Lower lobe of right lung (tissue), 2 donors: ENCODE measurements at regions not wholly inside any gene's neighbourhood (a gene's known extent, or its start where the extent isn't known, plus 50 kb on each side); places are given as distances from the start of the nearest gene placed in this dataset.

Source experiments
- ATAC-seq, 2 donors: fragments of 200-7000 bp; cut with Tn5 transposase; one replicate each; pipeline ENCODE4 v1.9.1; 2020 to 2022; ENCODE audit warnings: mild to moderate bottlenecking in 2 of 2, moderate library complexity in 2 of 2
- DNase-seq: peaks from one replicate; pipeline ENCODE4 v3.0.0-alpha.2; 2020
- H3K27ac ChIP-seq: fragments of 200-600 bp; one replicate; pipeline ENCODE4 v1.8.0; 2022
- H3K27me3 ChIP-seq: fragments of 200-600 bp; one replicate; pipeline ENCODE4 v1.8.0; 2022; ENCODE audit warnings: low read depth
- H3K36me3 ChIP-seq: fragments of 200-600 bp; one replicate; pipeline ENCODE4 v1.8.0; 2022; ENCODE audit warnings: mild to moderate bottlenecking
- H3K4me1 ChIP-seq: fragments of 200-600 bp; one replicate; pipeline ENCODE4 v1.8.0; 2022
- H3K4me3 ChIP-seq: fragments of 200-600 bp; one replicate; pipeline ENCODE4 v1.8.0; 2022; ENCODE audit warnings: mild to moderate bottlenecking
- H3K9me3 ChIP-seq: fragments of 200-600 bp; one replicate; pipeline ENCODE4 v1.8.0; 2022
- intact Hi-C: fragments of 100-400 bp; cut with DNase I; formaldehyde crosslinking; loops from one replicate; pipeline ENCODE4 v1.11.0; 2022
- TF ChIP-seq, protein P1 (sequence below): fragments of 200-600 bp; IDR thresholded peaks from one replicate; pipeline ENCODE4 v1.8.0; 2022; ENCODE audit warnings: antibody characterized with exemption, mild to moderate bottlenecking
- donor health status: DM: no; HTN: yes; CAD: no; lungs with severe emphysema.

DNA sequence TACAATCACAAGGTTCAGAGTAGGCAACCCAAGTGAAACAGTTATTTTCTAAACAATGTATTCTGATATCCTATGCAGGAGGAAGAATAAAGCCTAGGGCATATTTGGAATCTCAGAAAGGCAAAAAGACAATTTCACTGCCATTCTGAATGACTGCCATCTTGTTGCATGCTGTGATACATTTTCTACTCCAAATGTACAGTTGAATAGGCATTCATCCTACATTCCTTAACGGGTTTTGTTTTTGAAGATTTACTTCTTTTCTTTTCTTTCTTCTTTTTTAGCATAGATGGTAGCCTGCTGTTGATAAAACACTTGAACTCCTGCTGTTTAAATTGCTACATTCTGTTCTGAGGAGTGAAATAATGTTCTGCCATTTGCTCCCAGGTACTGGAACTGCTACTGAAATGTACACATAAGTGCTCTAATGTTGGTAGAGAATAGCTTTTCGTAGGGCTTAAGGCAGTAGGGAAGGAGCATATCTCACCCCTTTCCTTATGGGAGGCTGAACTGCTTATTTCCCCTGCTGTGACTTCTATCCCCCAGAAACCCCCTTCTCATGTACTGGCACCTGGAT is 506.8 kb downstream of the DNAJB9 start:
- H3K4me1 ChIP-seq = no peaks in the 10 kb centered on the region
- intact Hi-C loops = no loop called here
- DNase-seq (no peak), ATAC-seq (no peak)
- H3K9me3 ChIP-seq = no peaks in the 10 kb centered on the region
- no peak overlapping the region for H3K4me3 ChIP-seq
- no peaks in the 10 kb centered on the region for H3K36me3 ChIP-seq
- no peak overlapping the region for H3K27ac ChIP-seq
- no peaks in the 10 kb centered on the region for H3K27me3 ChIP-seq
- TF ChIP-seq, protein P1, sequence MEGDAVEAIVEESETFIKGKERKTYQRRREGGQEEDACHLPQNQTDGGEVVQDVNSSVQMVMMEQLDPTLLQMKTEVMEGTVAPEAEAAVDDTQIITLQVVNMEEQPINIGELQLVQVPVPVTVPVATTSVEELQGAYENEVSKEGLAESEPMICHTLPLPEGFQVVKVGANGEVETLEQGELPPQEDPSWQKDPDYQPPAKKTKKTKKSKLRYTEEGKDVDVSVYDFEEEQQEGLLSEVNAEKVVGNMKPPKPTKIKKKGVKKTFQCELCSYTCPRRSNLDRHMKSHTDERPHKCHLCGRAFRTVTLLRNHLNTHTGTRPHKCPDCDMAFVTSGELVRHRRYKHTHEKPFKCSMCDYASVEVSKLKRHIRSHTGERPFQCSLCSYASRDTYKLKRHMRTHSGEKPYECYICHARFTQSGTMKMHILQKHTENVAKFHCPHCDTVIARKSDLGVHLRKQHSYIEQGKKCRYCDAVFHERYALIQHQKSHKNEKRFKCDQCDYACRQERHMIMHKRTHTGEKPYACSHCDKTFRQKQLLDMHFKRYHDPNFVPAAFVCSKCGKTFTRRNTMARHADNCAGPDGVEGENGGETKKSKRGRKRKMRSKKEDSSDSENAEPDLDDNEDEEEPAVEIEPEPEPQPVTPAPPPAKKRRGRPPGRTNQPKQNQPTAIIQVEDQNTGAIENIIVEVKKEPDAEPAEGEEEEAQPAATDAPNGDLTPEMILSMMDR = no peak

DNA sequence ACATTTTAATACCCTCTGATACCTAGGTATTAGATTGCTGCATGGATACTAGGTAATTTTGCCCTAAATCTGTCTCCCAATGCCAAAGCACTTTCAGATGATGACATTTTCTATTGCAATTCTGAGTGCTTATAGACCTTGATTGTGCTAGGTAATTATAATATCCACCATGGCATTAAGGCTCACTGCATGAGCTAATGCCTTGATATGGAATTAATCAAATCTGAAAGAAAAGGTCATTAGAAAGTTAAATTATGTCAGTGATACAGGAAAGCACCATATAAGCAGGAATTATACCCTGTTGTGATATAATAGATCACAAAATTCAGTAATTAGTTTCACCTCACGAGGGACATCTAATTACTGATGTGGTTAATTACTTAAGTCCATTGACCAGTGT is 521.4 kb downstream of the DNAJB9 start:
- intact Hi-C loops = no loop called here
- Histone ChIP-seq H3K27ac (no peak overlapping the region), H3K4me3 (no peak overlapping the region), H3K36me3 (no peaks in the 10 kb centered on the region), H3K9me3 (no peaks in the 10 kb centered on the region), H3K4me1 (no peaks in the 10 kb centered on the region), H3K27me3 (no peaks in the 10 kb centered on the region)
- ATAC-seq (no peak), DNase-seq (no peak)
- TF ChIP-seq, protein P1 = no peak

DNA sequence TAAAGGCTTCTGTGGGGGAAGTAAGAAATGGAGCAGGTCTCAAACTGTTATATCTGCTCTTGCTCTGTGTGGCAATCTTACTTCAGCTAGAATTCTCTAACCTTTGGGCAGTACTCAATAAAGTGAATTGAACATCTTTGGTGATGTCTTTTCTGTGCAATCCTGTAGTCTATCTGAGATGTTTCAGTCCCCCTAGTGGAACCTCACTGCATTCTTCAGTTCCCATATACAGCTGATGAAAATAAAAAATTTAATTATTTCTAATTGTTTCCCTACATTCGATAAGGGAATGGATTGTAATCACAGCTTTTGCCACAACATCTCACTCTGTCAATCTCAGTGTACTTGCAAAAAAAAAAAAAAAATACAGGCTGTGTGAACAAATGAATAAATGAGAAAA is 522.6 kb downstream of the DNAJB9 start:
- Histone ChIP-seq H3K9me3 (no peaks in the 10 kb centered on the region), H3K4me3 (no peak overlapping the region), H3K4me1 (no peaks in the 10 kb centered on the region), H3K27ac (no peak overlapping the region), H3K27me3 (no peaks in the 10 kb centered on the region), H3K36me3 (no peaks in the 10 kb centered on the region)
- ATAC-seq (no peak), DNase-seq (no peak)
- intact Hi-C loops = no loop called here
- TF ChIP-seq, protein P1 = no peak

DNA sequence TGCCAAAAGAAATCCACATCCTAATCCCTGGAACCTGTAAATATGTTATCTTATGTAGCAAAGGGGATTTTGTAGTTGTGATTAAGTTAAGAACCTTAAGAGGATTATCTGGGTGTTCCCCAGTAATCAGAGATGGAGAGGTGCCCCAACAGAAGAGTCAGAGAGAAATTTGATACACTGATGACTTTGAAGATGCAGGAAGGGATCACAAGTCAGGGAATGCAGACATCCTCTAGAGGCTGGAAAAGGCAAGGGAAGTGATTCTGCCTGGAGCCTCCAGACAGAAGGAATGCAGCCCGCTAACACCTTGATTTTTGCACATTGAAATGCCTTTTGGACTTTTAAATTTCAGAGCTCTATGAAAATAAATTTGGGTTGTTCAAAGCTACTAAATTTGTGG is 531.7 kb downstream of the DNAJB9 start:
- Histone ChIP-seq H3K36me3 (no peaks in the 10 kb centered on the region), H3K27me3 (no peaks in the 10 kb centered on the region), H3K27ac (no peak overlapping the region), H3K4me1 (no peaks in the 10 kb centered on the region), H3K9me3 (no peaks in the 10 kb centered on the region), H3K4me3 (no peak overlapping the region)
- no peak for ATAC-seq
- intact Hi-C loops = no loop called here
- TF ChIP-seq, protein P1 = no peak
- no peak for DNase-seq

DNA sequence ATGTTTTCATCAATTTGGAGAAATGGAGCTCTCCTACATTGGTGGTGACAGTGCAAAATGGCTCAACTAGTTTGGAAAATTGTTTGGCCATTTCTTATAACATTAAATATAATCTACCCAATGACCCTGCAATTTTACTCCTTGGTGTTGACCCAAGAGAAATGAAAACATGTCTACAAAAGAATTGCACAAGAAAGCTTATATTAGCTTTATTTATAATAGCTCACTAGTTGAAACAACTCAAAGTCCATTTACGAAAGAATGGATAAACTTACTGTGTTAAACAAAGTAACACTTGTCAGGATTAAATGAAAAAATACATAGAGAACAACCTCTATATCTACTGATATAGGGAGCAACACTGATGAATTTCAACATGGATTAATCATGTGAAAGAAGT is 539.9 kb downstream of the DNAJB9 start:
- TF ChIP-seq, protein P1 = no peak
- Histone ChIP-seq H3K27me3 (no peaks in the 10 kb centered on the region), H3K9me3 (no peaks in the 10 kb centered on the region), H3K4me1 (no peaks in the 10 kb centered on the region), H3K4me3 (no peak overlapping the region), H3K27ac (no peak overlapping the region), H3K36me3 (no peaks in the 10 kb centered on the region)
- DNase-seq = no peak
- intact Hi-C loops = no loop called here
- no peak for ATAC-seq

DNA sequence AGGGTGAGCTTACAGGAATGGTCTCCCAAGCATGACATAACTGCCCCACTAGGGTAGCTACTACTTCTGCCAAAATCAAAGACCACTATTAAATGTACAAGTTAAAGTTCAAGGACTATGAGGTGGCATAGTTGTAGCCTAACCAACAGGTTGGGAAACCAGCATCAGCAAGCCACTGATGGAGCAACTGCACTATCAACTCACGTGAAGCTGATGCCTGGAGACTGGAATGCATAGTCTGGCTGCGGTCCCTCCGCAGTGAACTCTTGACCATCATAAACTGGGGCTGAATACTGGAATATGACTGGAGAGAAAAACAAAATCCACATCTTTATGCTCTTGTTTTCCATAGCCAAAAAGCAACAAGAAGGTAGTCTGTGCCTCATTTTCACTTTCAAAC is 541.4 kb downstream of the DNAJB9 start:
- DNase-seq (no peak), ATAC-seq (no peak)
- TF ChIP-seq, protein P1 = no peak
- Histone ChIP-seq H3K9me3 (no peaks in the 10 kb centered on the region), H3K4me3 (no peak overlapping the region), H3K27ac (no peak overlapping the region), H3K4me1 (no peaks in the 10 kb centered on the region), H3K27me3 (no peaks in the 10 kb centered on the region), H3K36me3 (no peaks in the 10 kb centered on the region)
- intact Hi-C loops = no loop called here
